ENCODE measurements at regions not wholly inside any gene's neighbourhood (a gene's known extent, or its start where the extent isn't known, plus 50 kb on each side); places are given as distances from the start of the nearest gene placed in this dataset.

DNA sequence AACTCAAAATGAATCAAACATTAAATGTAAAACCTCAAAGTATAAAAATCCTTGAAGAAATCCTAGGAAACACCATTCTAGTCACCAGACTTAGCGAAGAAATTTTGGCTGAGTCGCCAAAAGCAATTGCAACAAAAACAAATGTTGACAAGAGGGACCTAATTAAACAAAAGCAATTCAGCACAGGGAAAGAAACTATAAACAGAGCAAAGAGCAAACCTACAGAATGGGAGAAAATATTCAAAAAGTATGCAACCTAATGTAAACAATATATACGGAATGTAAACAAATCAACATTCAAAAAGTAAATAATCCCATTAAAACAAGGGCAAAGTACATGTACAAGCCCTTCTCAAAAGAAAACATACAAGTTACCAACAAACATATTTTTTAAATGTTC, 974.7 kb downstream of the TRAM1L1 start:
- 93 to 100% methylated on average over 3 of the region's 3 CpGs for WGBS, 2 experiments (ENCODE audit: insufficient coverage in 1 of 2, insufficient read length in 1 of 2)

DNA sequence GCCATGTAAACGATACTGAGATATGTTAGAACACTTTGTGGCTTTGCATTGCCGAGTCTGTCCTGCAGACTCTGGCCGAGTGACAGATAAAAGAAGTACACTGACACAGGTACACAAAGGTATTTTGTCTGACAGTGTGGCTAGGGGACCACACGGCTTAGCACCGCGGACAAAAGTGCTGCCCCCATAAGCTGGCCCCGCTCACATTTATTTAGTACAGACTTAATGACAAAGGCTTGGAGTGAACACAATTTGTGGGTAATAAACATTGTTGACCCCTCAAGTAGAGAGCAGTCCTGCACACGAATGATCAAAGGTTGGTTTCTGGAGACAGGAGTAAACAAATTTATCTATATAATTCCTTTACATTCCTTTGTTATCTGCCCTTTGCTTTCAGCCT, 976.8 kb downstream of the TRAM1L1 start:
- Mint-ChIP-seq H3K4me3 (no peak overlapping the region), H3K27ac (no peak overlapping the region), H3K36me3 (ENCODE audit: low read depth) (no peaks in the 10 kb centered on the region), H3K9me3 (peaks cover 3% of the 10 kb centered on the region), H3K4me1 (peaks cover 2% of the 10 kb centered on the region), H3K27me3 (ENCODE audit: insufficient read depth) (no peaks in the 10 kb centered on the region)
- 90 to 95% methylated on average over 4 to 8 of the region's 8 CpGs for WGBS, 2 experiments (ENCODE audit: insufficient coverage in 1 of 2, insufficient read length in 1 of 2)
- DNase-seq = no peak
- TF ChIP-seq, protein P1, sequence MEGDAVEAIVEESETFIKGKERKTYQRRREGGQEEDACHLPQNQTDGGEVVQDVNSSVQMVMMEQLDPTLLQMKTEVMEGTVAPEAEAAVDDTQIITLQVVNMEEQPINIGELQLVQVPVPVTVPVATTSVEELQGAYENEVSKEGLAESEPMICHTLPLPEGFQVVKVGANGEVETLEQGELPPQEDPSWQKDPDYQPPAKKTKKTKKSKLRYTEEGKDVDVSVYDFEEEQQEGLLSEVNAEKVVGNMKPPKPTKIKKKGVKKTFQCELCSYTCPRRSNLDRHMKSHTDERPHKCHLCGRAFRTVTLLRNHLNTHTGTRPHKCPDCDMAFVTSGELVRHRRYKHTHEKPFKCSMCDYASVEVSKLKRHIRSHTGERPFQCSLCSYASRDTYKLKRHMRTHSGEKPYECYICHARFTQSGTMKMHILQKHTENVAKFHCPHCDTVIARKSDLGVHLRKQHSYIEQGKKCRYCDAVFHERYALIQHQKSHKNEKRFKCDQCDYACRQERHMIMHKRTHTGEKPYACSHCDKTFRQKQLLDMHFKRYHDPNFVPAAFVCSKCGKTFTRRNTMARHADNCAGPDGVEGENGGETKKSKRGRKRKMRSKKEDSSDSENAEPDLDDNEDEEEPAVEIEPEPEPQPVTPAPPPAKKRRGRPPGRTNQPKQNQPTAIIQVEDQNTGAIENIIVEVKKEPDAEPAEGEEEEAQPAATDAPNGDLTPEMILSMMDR (conservative IDR thresholded peaks at IDR 0.05) = no peak
- Histone ChIP-seq H3K9ac (ENCODE audit: extremely low read depth, low read length, poor library complexity, severe bottlenecking) (no peak overlapping the region), H3K4me3 (ENCODE audit: low read length) (no peak overlapping the region), H3K27ac (ENCODE audit: low read depth, low read length) (no peak overlapping the region), H3K4me1 (ENCODE audit: control insufficient read depth, insufficient read depth, low read length) (no peaks in the 10 kb centered on the region), H3K27me3 (ENCODE audit: control insufficient read depth, insufficient read depth, low read length, poor library complexity, severe bottlenecking) (no peaks in the 10 kb centered on the region), H3K9me3 (ENCODE audit: control insufficient read depth, low read length) (peaks cover 7% of the 10 kb centered on the region), H3K36me3 (ENCODE audit: control insufficient read depth, insufficient read depth, low read length) (no peaks in the 10 kb centered on the region)

More for the DNA sequence above, 974.7 kb downstream of the TRAM1L1 start:
- H3K27ac Mint-ChIP-seq = no peak overlapping the region
- Histone ChIP-seq H3K4me3 (ENCODE audit: low read length) (no peak overlapping the region), H3K27ac (ENCODE audit: low read depth, low read length) (no peak overlapping the region), H3K36me3 (ENCODE audit: control insufficient read depth, insufficient read depth, low read length) (no peaks in the 10 kb centered on the region), H3K9me3 (ENCODE audit: control insufficient read depth, low read length) (peaks cover 7% of the 10 kb centered on the region), H3K27me3 (ENCODE audit: control insufficient read depth, insufficient read depth, low read length, poor library complexity, severe bottlenecking) (no peaks in the 10 kb centered on the region), H3K4me1 (ENCODE audit: control insufficient read depth, insufficient read depth, low read length) (no peaks in the 10 kb centered on the region), H3K9ac (ENCODE audit: extremely low read depth, low read length, poor library complexity, severe bottlenecking) (no peak overlapping the region)
- peaks cover 2% of the 10 kb centered on the region for H3K4me1 Mint-ChIP-seq
- H3K4me3 Mint-ChIP-seq = no peak overlapping the region
- H3K36me3 Mint-ChIP-seq (ENCODE audit: low read depth) = no peaks in the 10 kb centered on the region
- TF ChIP-seq, protein P1 (conservative IDR thresholded peaks at IDR 0.05) = no peak
- peaks cover 3% of the 10 kb centered on the region for H3K9me3 Mint-ChIP-seq
- H3K27me3 Mint-ChIP-seq (ENCODE audit: insufficient read depth) = no peaks in the 10 kb centered on the region
- DNase-seq = no peak

DNA sequence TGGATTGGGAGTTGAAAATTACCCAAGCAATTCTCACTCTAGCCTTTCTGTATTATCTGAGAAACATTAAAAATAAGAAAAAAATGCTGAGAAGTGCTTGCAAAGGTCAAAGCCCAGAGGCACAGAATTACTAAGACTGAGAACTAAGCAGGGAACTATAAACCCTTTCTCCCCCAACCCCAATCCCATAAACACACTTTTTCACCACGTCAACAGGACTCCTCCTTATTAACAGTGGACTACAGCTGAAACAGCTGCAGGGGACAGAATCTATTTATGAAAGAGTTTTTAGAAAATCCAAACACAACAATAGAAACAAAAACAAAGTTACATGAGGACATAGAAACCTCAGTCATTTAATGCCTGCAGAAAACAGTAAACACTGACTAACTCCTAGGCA, 984.1 kb downstream of the TRAM1L1 start:
- Histone ChIP-seq H3K9ac (ENCODE audit: extremely low read depth, low read length, poor library complexity, severe bottlenecking) (no peak overlapping the region), H3K4me1 (ENCODE audit: control insufficient read depth, insufficient read depth, low read length) (no peaks in the 10 kb centered on the region), H3K27ac (ENCODE audit: low read depth, low read length) (no peak overlapping the region), H3K27me3 (ENCODE audit: control insufficient read depth, insufficient read depth, low read length, poor library complexity, severe bottlenecking) (no peaks in the 10 kb centered on the region), H3K4me3 (ENCODE audit: low read length) (no peak overlapping the region), H3K9me3 (ENCODE audit: control insufficient read depth, low read length) (peaks cover 26% of the 10 kb centered on the region), H3K36me3 (ENCODE audit: control insufficient read depth, insufficient read depth, low read length) (no peaks in the 10 kb centered on the region)
- H3K27ac Mint-ChIP-seq = no peak overlapping the region
- 96 to 100% methylated on average over 1 of the region's 1 CpG for WGBS, 2 experiments (ENCODE audit: insufficient coverage in 1 of 2, insufficient read length in 1 of 2)
- H3K36me3 Mint-ChIP-seq (ENCODE audit: low read depth) = peaks cover 6% of the 10 kb centered on the region
- H3K4me3 Mint-ChIP-seq = no peak overlapping the region
- H3K27me3 Mint-ChIP-seq (ENCODE audit: insufficient read depth) = no peaks in the 10 kb centered on the region
- TF ChIP-seq, protein P1 (conservative IDR thresholded peaks at IDR 0.05) = no peak
- H3K4me1 Mint-ChIP-seq = no peaks in the 10 kb centered on the region
- H3K9me3 Mint-ChIP-seq = peaks cover 32% of the 10 kb centered on the region
- no peak for DNase-seq

Data from endodermal cell (in vitro differentiated cells).